ENCODE measurements at regions not wholly inside any gene's neighbourhood (a gene's known extent, or its start where the extent isn't known, plus 50 kb on each side); places are given as distances from the start of the nearest gene placed in this dataset.

DNA sequence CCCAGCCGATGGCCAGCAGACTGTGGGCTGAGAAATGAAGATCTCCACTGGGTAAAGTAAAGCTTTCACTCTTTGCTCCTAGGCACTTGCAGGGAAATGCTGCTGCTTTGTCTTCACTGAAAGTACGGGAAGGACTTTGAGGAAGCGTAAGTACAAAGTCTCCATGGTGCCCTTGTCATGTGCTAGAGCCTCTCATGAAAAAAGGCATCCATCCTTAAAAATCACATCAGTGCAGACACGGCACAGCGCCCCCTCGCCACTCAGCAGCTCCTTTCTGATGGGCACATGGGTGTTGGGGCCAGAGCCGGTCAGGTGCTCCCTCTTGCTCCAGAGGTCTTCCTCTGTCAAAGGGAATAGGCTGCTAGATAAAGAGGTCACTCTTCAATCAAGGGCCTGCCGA lies 87.8 kb upstream of the CALM2 start:
- Histone ChIP-seq H3K4me1 (ENCODE audit: insufficient read depth, insufficient read length) (no peaks in the 10 kb centered on the region), H3K4me3 (ENCODE audit: insufficient read length, low read depth) (no peak overlapping the region), H3K36me3 (ENCODE audit: insufficient read depth, insufficient read length, low read length) (no peaks in the 10 kb centered on the region), H3K27me3 (ENCODE audit: insufficient read depth, insufficient read length) (no peaks in the 10 kb centered on the region), H3K9ac (ENCODE audit: insufficient read length, low read depth) (no peak overlapping the region), H3K9me3 (ENCODE audit: insufficient read depth, low read length) (no peaks in the 10 kb centered on the region)
- DNase-seq (ENCODE audit: low read depth, low spot score), result no peak
- TF ChIP-seq SUZ12 (IDR thresholded peaks at IDR 0.05; ENCODE audit: extremely low read depth, insufficient read depth, insufficient read length) (no peak), YY1 (IDR thresholded peaks at IDR 0.05; ENCODE audit: insufficient read depth, insufficient read length) (no peak), ZNF274 (IDR thresholded peaks at IDR 0.05; ENCODE audit: low read depth, low read length) (no peak)

DNA sequence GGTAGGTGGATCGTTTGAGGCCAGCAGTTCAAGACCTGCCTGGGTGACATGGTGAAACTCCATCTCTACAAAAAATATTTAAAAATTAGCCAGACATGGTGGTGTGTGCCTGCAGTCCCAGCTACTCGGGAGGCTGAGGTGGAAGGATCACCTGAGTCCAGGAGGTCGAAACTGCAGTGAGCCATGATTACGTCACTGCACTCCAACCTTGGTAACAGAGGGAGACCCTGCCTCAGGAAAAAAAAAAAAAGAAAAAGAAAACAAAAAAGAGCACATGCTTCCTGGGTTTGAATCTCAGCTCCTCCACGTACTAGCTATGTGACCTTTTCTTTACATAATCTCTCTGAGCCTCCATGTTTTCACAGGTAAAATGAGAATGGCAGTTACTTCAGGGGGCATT lies 86.3 kb upstream of the CALM2 start:
- no peak for DNase-seq (ENCODE audit: low read depth, low spot score)
- H3K4me3 ChIP-seq (ENCODE audit: insufficient read length, low read depth), result no peak overlapping the region
- no peak for TF ChIP-seq YY1 (IDR thresholded peaks at IDR 0.05; ENCODE audit: insufficient read depth, insufficient read length)
- TF ChIP-seq SUZ12 (IDR thresholded peaks at IDR 0.05; ENCODE audit: extremely low read depth, insufficient read depth, insufficient read length), result no peak
- TF ChIP-seq ZNF274 (IDR thresholded peaks at IDR 0.05; ENCODE audit: low read depth, low read length), result no peak
- H3K4me1 ChIP-seq (ENCODE audit: insufficient read depth, insufficient read length), result no peaks in the 10 kb centered on the region
- H3K36me3 ChIP-seq (ENCODE audit: insufficient read depth, insufficient read length, low read length), result no peaks in the 10 kb centered on the region
- no peaks in the 10 kb centered on the region for H3K27me3 ChIP-seq (ENCODE audit: insufficient read depth, insufficient read length)
- no peak overlapping the region for H3K9ac ChIP-seq (ENCODE audit: insufficient read length, low read depth)
- H3K9me3 ChIP-seq (ENCODE audit: insufficient read depth, low read length), result no peaks in the 10 kb centered on the region

DNA sequence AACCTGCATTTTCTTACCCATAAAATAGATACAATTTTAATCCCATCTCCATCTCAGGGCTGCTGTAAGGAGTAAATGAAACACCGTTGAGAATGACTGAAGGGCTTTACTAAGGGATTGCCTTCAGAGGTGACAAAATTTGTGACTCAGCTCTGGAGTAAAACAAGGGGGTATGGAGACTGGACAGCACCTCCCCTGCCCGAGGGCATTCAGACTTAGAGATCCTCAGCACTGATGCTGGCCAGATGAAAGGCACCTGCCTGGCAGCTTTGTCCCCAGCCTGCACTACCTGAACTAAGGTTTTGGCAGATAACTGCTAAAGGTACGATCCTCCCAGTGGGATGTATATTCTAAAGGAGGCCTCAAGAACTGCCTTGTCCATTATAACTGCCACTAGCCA lies 84.7 kb upstream of the CALM2 start:
- Histone ChIP-seq H3K27me3 (ENCODE audit: insufficient read depth, insufficient read length) (no peaks in the 10 kb centered on the region), H3K36me3 (ENCODE audit: insufficient read depth, insufficient read length, low read length) (no peaks in the 10 kb centered on the region), H3K4me3 (ENCODE audit: insufficient read length, low read depth) (no peak overlapping the region), H3K9ac (ENCODE audit: insufficient read length, low read depth) (no peak overlapping the region), H3K4me1 (ENCODE audit: insufficient read depth, insufficient read length) (peaks cover 8% of the 10 kb centered on the region), H3K9me3 (ENCODE audit: insufficient read depth, low read length) (no peaks in the 10 kb centered on the region)
- TF ChIP-seq ZNF274 (IDR thresholded peaks at IDR 0.05; ENCODE audit: low read depth, low read length) (no peak), SUZ12 (IDR thresholded peaks at IDR 0.05; ENCODE audit: extremely low read depth, insufficient read depth, insufficient read length) (no peak), YY1 (IDR thresholded peaks at IDR 0.05; ENCODE audit: insufficient read depth, insufficient read length) (no peak)
- DNase-seq (ENCODE audit: low read depth, low spot score), result no peak

DNA sequence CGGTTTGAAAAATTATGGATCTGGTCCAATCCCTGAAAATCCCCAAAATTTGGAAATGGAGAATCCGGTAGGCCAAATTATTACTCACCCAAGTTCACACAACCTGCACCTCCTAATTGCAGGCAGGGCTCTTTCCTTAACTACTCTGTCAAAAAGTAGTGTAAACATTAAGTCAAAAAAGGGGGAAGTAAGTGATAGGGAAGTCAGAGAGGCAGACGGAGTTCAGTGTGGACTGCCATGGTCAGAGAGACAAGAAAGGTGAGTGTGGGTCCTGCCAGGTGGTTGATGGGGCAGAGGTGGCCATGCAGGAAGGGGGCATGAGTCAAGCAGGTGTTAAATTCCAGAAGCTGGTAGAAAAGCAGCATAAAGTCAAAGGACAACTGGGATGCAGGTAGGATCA lies 83.5 kb upstream of the CALM2 start:
- TF ChIP-seq YY1 (IDR thresholded peaks at IDR 0.05; ENCODE audit: insufficient read depth, insufficient read length) (no peak), ZNF274 (IDR thresholded peaks at IDR 0.05; ENCODE audit: low read depth, low read length) (no peak)
- Histone ChIP-seq H3K36me3 (ENCODE audit: insufficient read depth, insufficient read length, low read length) (no peaks in the 10 kb centered on the region), H3K9ac (ENCODE audit: insufficient read length, low read depth) (no peak overlapping the region), H3K4me3 (ENCODE audit: insufficient read length, low read depth) (no peak overlapping the region), H3K9me3 (ENCODE audit: insufficient read depth, low read length) (no peaks in the 10 kb centered on the region), H3K27me3 (ENCODE audit: insufficient read depth, insufficient read length) (no peaks in the 10 kb centered on the region), H3K4me1 (ENCODE audit: insufficient read depth, insufficient read length) (peaks cover 8% of the 10 kb centered on the region)
- DNase-seq (ENCODE audit: low read depth, low spot score), result no peak

DNA sequence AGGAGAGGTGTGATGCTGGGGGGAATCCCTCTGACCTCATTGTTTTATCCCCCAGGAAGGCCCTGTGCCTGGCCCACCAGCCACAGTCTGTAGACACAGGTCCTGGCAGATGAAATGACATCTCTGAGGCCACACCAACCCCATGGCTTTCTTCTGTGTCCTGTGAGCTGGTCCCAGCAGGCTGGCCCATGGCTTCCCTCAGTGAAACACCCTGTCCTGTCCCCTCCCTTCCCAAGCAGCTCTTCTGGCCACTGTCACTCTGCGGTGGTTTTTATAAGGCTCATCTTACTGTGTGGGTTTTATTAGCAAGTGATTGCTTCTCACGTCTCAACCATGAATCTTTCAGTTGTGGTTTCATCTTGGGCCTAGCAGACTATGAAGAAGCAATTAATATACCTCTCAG lies 81.6 kb upstream of the CALM2 start:
- no peak overlapping the region for H3K9ac ChIP-seq (ENCODE audit: insufficient read length, low read depth)
- no peaks in the 10 kb centered on the region for H3K36me3 ChIP-seq (ENCODE audit: insufficient read depth, insufficient read length, low read length)
- H3K4me3 ChIP-seq (ENCODE audit: insufficient read length, low read depth), result no peak overlapping the region
- H3K9me3 ChIP-seq (ENCODE audit: insufficient read depth, low read length), result no peaks in the 10 kb centered on the region
- peaks cover 8% of the 10 kb centered on the region for H3K4me1 ChIP-seq (ENCODE audit: insufficient read depth, insufficient read length)
- TF ChIP-seq SUZ12 (IDR thresholded peaks at IDR 0.05; ENCODE audit: extremely low read depth, insufficient read depth, insufficient read length), result no peak
- no peak for TF ChIP-seq YY1 (IDR thresholded peaks at IDR 0.05; ENCODE audit: insufficient read depth, insufficient read length)
- no peak for TF ChIP-seq ZNF274 (IDR thresholded peaks at IDR 0.05; ENCODE audit: low read depth, low read length)
- H3K27me3 ChIP-seq (ENCODE audit: insufficient read depth, insufficient read length), result no peaks in the 10 kb centered on the region
- DNase-seq (ENCODE audit: low read depth, low spot score), result no peak

DNA sequence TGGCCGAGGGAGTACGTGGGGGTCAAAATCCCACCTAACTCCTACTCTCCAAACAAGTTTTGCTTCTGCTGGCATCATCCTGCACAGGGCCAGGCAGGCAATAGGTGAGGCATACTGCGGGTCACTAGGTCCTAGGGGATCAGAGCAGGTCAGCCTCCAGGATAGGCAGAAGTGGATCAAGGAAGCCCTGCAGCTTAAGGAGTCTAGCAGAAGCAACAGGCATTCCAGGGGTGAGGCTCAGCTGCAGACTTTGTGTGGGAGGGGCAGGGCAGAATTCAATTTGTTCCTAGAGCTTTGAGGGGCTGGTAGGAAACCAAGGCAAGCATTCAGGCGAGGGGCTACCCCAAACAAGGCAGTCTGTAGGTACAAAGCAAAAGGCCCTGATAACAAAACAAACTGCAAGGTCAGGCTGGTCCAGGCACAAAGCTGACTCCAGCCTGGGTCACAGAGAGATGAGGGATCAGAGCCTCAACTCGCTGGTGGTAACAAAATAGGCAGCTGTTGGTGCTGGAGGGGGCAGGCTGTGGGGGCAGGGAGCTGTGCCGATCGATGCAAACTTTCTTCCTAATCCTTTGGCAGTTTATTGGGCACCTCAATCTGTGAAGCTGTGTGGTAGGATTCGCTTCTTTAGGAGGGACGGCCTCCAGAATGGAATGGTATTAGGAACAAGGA lies 80.2 kb upstream of the CALM2 start:
- Histone ChIP-seq H3K9ac (ENCODE audit: insufficient read length, low read depth) (peak overlapping the region; percentile 9), H3K4me3 (ENCODE audit: insufficient read length, low read depth) (no peak overlapping the region), H3K4me1 (ENCODE audit: insufficient read depth, insufficient read length) (peaks cover 8% of the 10 kb centered on the region), H3K36me3 (ENCODE audit: insufficient read depth, insufficient read length, low read length) (no peaks in the 10 kb centered on the region), H3K27me3 (ENCODE audit: insufficient read depth, insufficient read length) (no peaks in the 10 kb centered on the region), H3K9me3 (ENCODE audit: insufficient read depth, low read length) (no peaks in the 10 kb centered on the region)
- no peak for DNase-seq (ENCODE audit: low read depth, low spot score)
- TF ChIP-seq YY1 (IDR thresholded peaks at IDR 0.05; ENCODE audit: insufficient read depth, insufficient read length) (no peak), SUZ12 (IDR thresholded peaks at IDR 0.05; ENCODE audit: extremely low read depth, insufficient read depth, insufficient read length) (no peak), ZNF274 (IDR thresholded peaks at IDR 0.05; ENCODE audit: low read depth, low read length) (no peak)

DNA sequence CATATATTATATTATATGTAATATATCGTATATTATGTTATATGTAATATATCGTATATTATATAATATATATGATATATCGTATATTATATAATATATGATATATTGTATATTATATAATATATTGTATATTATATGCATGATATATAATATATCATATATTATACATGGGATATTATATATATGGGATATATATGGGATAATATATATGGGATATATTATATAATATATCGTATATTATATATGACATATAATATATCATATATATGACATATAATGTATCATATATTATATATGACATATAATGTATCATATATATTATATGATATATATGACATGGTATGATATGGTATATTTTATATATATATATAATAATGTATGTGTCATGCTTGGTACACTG lies 79.5 kb upstream of the CALM2 start:
- no peak overlapping the region for H3K9ac ChIP-seq (ENCODE audit: insufficient read length, low read depth)
- H3K4me1 ChIP-seq (ENCODE audit: insufficient read depth, insufficient read length), result peaks cover 8% of the 10 kb centered on the region
- no peaks in the 10 kb centered on the region for H3K36me3 ChIP-seq (ENCODE audit: insufficient read depth, insufficient read length, low read length)
- H3K27me3 ChIP-seq (ENCODE audit: insufficient read depth, insufficient read length), result no peaks in the 10 kb centered on the region
- DNase-seq (ENCODE audit: low read depth, low spot score), result no peak
- TF ChIP-seq YY1 (IDR thresholded peaks at IDR 0.05; ENCODE audit: insufficient read depth, insufficient read length), result no peak
- no peak for TF ChIP-seq SUZ12 (IDR thresholded peaks at IDR 0.05; ENCODE audit: extremely low read depth, insufficient read depth, insufficient read length)
- no peak for TF ChIP-seq ZNF274 (IDR thresholded peaks at IDR 0.05; ENCODE audit: low read depth, low read length)
- H3K9me3 ChIP-seq (ENCODE audit: insufficient read depth, low read length), result no peaks in the 10 kb centered on the region
- H3K4me3 ChIP-seq (ENCODE audit: insufficient read length, low read depth), result no peak overlapping the region
